K562 (cell line): ENCODE measurements at regions not wholly inside any gene's neighbourhood (a gene's known extent, or its start where the extent isn't known, plus 50 kb on each side); places are given as distances from the start of the nearest gene placed in this dataset.

Experiments used
- ATAC-seq: fragments of 200-7000 bp; cut with Tn5 transposase; 3 replicates; pipeline ENCODE4 v1.9.1; 2020; ENCODE audit warnings: moderate library complexity
- BruUV-seq: library from RNA; stranded (reverse); fragments of 400-500 nt; replicated peaks from 2 replicates; lab custom pipeline; 2021; lab: Mats Ljungman, UMichigan
- CTCF ChIA-PET: fragments of 300-600 bp; formaldehyde crosslinking; extraction: SDS; loops from one replicate; lab custom pipeline; 2021; ENCODE audit warnings: low intra/inter-chr PET ratio; lab: Yijun Ruan, JAX
- POLR2A ChIA-PET: fragments of 300-600, 350-650 bp; sonication (Branson Sonifier 250); formaldehyde crosslinking; extraction: SDS; loops from one replicate; lab custom pipeline; 2021; ENCODE audit warnings: antibody characterized with exemption, inconsistent platforms; lab: Yijun Ruan, JAX
- DNase-seq, 4 experiments: peaks; one replicate each; pipeline versions ENCODE4 v3.0.0 to v3.0.0-alpha.2; 2011 to 2018; ENCODE audit warnings: low spot score in 3 of 4, mixed read lengths in 3 of 4; ENCODE audit errors: extremely low read depth in 1 of 4
- FAIRE-seq: peaks from 2 replicates; lab custom pipeline; 2011; peaks lifted over from hg19 to GRCh38; lab: Jason Lieb, UNC
- H2AFZ ChIP-seq: 2 replicates; pipeline ENCODE4 v1.6.0; 2011; ENCODE audit warnings: low read depth, low read length, control low read depth, inconsistent platforms
- H3K27ac ChIP-seq: fragments of 200-600 bp; 3 replicates; pipeline ENCODE4 v1.8.0; 2011; ENCODE audit warnings: low read depth, mild to moderate bottlenecking, control low read depth, inconsistent platforms, low read length, moderate library complexity, mixed read lengths; ENCODE audit errors: extremely low read depth
- H3K27me3 ChIP-seq, 2 experiments: fragments of 300-600 bp in 1 of 2; 2 replicates in 1 of 2; 3 replicates in 1 of 2; pipeline versions ENCODE4 v1.6.0 to v1.8.0; 2011; ENCODE audit warnings: inconsistent platforms in 2 of 2, low read length in 2 of 2, mild to moderate bottlenecking in 1 of 2, mixed read lengths in 1 of 2, moderate library complexity in 1 of 2; ENCODE audit not compliant: control insufficient read depth in 2 of 2, insufficient read depth in 2 of 2
- H3K36me3 ChIP-seq: fragments of 300-600 bp; 3 replicates; pipeline ENCODE4 v1.8.0; 2011; ENCODE audit warnings: mild to moderate bottlenecking, low read length, inconsistent platforms; ENCODE audit not compliant: control insufficient read depth, insufficient read depth
- H3K4me1 ChIP-seq, 2 experiments: fragments of 200-600 bp in 1 of 2; replicated peaks in 1 of 2; 2 replicates in 1 of 2; 3 replicates in 1 of 2; pipeline versions ENCODE4 v1.5.1 to v1.8.0; 2011; ENCODE audit warnings: inconsistent platforms in 2 of 2, low read length in 2 of 2, mild to moderate bottlenecking in 1 of 2, mixed read lengths in 1 of 2, moderate library complexity in 1 of 2; ENCODE audit not compliant: control insufficient read depth in 2 of 2, insufficient read depth in 2 of 2
- H3K4me2 ChIP-seq: 2 replicates; pipeline ENCODE4 v1.6.1; 2011; ENCODE audit warnings: low read length, control low read depth, inconsistent platforms, mixed read lengths; ENCODE audit not compliant: insufficient read depth
- H3K4me3 ChIP-seq: fragments of 200-600 bp; sonication (generic), shearing (Covaris generic); 2 replicates; pipeline ENCODE4 v1.5.1; 2016; ENCODE audit warnings: control low read depth, inconsistent platforms
- H3K79me2 ChIP-seq: fragments of 200-600 bp; 3 replicates; pipeline ENCODE4 v1.8.0; 2011; ENCODE audit warnings: low read length, inconsistent platforms; ENCODE audit not compliant: control insufficient read depth, insufficient read depth
- H3K9ac ChIP-seq, 2 experiments: 2 replicates each; pipeline versions ENCODE4 v1.6.0 to v1.6.1; 2011; ENCODE audit warnings: low read depth in 2 of 2, low read length in 2 of 2, control low read depth in 1 of 2, inconsistent platforms in 1 of 2, mild to moderate bottlenecking in 1 of 2, mixed read lengths in 1 of 2; ENCODE audit not compliant: insufficient read depth in 1 of 2
- H3K9me1 ChIP-seq: one replicate; pipeline ENCODE4 v1.6.0; 2011; ENCODE audit warnings: inconsistent platforms, mild to moderate bottlenecking, low read length, moderate library complexity; ENCODE audit not compliant: control insufficient read depth, insufficient read depth
- H3K9me3 ChIP-seq: replicated peaks from 2 replicates; pipeline ENCODE4 v1.5.1; 2011; ENCODE audit warnings: low read depth, low read length, inconsistent platforms; ENCODE audit not compliant: control insufficient read depth, insufficient read depth
- H4K20me1 ChIP-seq: replicated peaks from 2 replicates; pipeline ENCODE4 v1.6.1; 2011; ENCODE audit warnings: low read length, inconsistent platforms, mixed read lengths; ENCODE audit not compliant: control insufficient read depth, insufficient read depth
- HOXB6 ChIP-seq: fragments of 250-450 bp; sonication (Bioruptor Pico); IDR thresholded peaks from 2 replicates; pipeline ENCODE4 v1.5.1; 2022; ENCODE audit warnings: mild to moderate bottlenecking, borderline replicate concordance
- RFX7 ChIP-seq: fragments of 250-450 bp; sonication (Bioruptor Pico); IDR thresholded peaks from 2 replicates; pipeline ENCODE4 v1.5.1; 2021; ENCODE audit warnings: mild to moderate bottlenecking
- TGIF2 ChIP-seq: sonication (generic); formaldehyde crosslinking; IDR thresholded peaks from 2 replicates; pipeline ENCODE4 v1.8.1; 2022; ENCODE audit warnings: mild to moderate bottlenecking, missing genetic modification reagents, moderate library complexity
- ZNF124 ChIP-seq: sonication (generic); formaldehyde crosslinking; IDR thresholded peaks from 2 replicates; pipeline ENCODE4 v1.8.1; 2022; ENCODE audit warnings: missing genetic modification reagents
- ZNF444 ChIP-seq: fragments of 250-450 bp; sonication (Bioruptor Pico); IDR thresholded peaks from 2 replicates; pipeline ENCODE4 v1.4.0; 2020; ENCODE audit warnings: mild to moderate bottlenecking, moderate library complexity
- ZNF668 ChIP-seq: fragments of 250-450 bp; sonication (Bioruptor Pico); IDR thresholded peaks from 2 replicates; pipeline ENCODE4 v1.8.0; 2022; ENCODE audit warnings: mild to moderate bottlenecking, inconsistent platforms
- WGBS: fragments of 100-300 bp; shearing (Covaris generic); methylation state at CpG from one replicate; pipeline ENCODE4 v1.1.6; 2016; ENCODE audit warnings: low coverage, mixed read lengths; ENCODE audit not compliant: insufficient coverage; ENCODE audit errors: missing lambda C conversion rate; 5-methylcytosine and 5-hydroxymethylcytosine counted together
- in situ Hi-C: fragments of 300-500 bp; cut with MboI; formaldehyde crosslinking; loops from 4 replicates; pipeline ENCODE4 v1.15.0; 2018; ENCODE audit warnings: inconsistent platforms, mixed read lengths
- intact Hi-C: fragments of 100-400 bp; cut with micrococcal nuclease; formaldehyde crosslinking; loops from 2 replicates; pipeline ENCODE4 v1.14.2; 2022
- TF ChIP-seq, protein P1 (sequence below): fragments of 450-650 bp; formaldehyde crosslinking; IDR thresholded peaks from 2 replicates; pipeline ENCODE4 v1.4.0; 2022; ENCODE audit warnings: missing genetic modification characterization
- TF ChIP-seq, protein P2 (sequence below): sonication (generic); formaldehyde crosslinking; IDR thresholded peaks from 2 replicates; pipeline ENCODE4 v1.9.0; 2022; ENCODE audit warnings: mild to moderate bottlenecking, missing genetic modification reagents

DNA sequence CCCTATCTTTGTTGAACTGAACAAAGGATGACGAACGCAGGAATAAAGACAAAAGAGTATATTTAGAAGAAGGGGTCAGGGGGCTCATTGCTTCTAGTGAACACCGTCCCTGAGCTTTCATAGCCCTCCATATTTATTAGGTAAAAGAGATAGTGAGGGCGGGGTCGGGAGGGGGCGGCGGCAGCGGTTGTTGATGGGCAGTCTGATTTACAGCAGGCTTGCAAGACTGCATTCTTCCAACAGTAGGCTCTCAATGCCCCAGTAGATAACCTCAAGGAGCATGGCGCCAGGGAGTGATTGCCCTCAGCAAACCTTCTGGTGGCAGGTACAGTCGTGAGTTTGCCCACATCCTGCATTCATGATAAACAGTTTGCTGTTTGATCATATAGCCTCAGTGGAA lies 563.3 kb upstream of the SYNCRIP start:
- 1% methylated on average over 10 of the region's 10 CpGs for WGBS
- ChIA-PET POLR2A (no interaction called here), CTCF (no interaction called here)
- Histone ChIP-seq H3K9ac (no peak overlapping the region), H3K27me3 (no peaks in the 10 kb centered on the region), H3K27ac (no peak overlapping the region), H3K9me3 (no peaks in the 10 kb centered on the region), H3K4me3 (no peak overlapping the region), H3K79me2 (no peaks in the 10 kb centered on the region), H3K4me1 (no peaks in the 10 kb centered on the region), H2AFZ (no peak overlapping the region), H4K20me1 (no peaks in the 10 kb centered on the region), H3K36me3 (no peaks in the 10 kb centered on the region), H3K9me1 (no peaks in the 10 kb centered on the region), H3K4me2 (no peak overlapping the region)
- no TSS peak for BruUV-seq
- DNase-seq (no peak), ATAC-seq (no peak), FAIRE-seq (no peak)
- TF ChIP-seq, protein P1, sequence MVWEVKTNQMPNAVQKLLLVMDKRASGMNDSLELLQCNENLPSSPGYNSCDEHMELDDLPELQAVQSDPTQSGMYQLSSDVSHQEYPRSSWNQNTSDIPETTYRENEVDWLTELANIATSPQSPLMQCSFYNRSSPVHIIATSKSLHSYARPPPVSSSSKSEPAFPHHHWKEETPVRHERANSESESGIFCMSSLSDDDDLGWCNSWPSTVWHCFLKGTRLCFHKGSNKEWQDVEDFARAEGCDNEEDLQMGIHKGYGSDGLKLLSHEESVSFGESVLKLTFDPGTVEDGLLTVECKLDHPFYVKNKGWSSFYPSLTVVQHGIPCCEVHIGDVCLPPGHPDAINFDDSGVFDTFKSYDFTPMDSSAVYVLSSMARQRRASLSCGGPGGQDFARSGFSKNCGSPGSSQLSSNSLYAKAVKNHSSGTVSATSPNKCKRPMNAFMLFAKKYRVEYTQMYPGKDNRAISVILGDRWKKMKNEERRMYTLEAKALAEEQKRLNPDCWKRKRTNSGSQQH (CRISPR knock-in tag), result no peak
- no peak for TF ChIP-seq TGIF2 (CRISPR knock-in tag)
- no peak for TF ChIP-seq HOXB6 (CRISPR knock-in tag)
- TF ChIP-seq, protein P2, sequence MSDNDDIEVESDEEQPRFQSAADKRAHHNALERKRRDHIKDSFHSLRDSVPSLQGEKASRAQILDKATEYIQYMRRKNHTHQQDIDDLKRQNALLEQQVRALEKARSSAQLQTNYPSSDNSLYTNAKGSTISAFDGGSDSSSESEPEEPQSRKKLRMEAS (CRISPR knock-in tag), result no peak
- no peak for TF ChIP-seq ZNF124 (CRISPR knock-in tag)
- TF ChIP-seq RFX7 (CRISPR knock-in tag), result no peak
- no peak for TF ChIP-seq ZNF444 (CRISPR knock-in tag)
- no peak for TF ChIP-seq ZNF668 (CRISPR knock-in tag)
- intact Hi-C loops, result no loop called here
- in situ Hi-C loops, result no loop called here
